HL-60/S4 treated with retinoic acid at 250 ng/mL for 4 days and 3 days (cell line): ENCODE measurements at regions not wholly inside any gene's neighbourhood (a gene's known extent, or its start where the extent isn't known, plus 50 kb on each side); places are given as distances from the start of the nearest gene placed in this dataset.

ENCODE experiments used
- in situ Hi-C: fragments of 300-500 bp; cut with MboI; formaldehyde crosslinking; loops from 2 replicates; pipeline ENCODE4 v1.7.0; 2022; ENCODE audit warnings: low sequenced_read_pairs

- in situ Hi-C loops: loop anchor here (25.0 kb wide), 3 partner anchors 435 to 935 kb away; partner anchors contain the start of genes SSR3 and TIPARP
Measured at GRCh38 chr3:157097198-157097597, 62.7 kb downstream of the CCNL1 start.

GRCh38 chr3:157096328-157096727 lies 63.6 kb downstream of the CCNL1 start:
- in situ Hi-C loops: loop anchor here (25.0 kb wide), 3 partner anchors 434 to 934 kb away; partner anchors contain the start of genes SSR3 and TIPARP
